Central memory CD8-positive, alpha-beta T cell (primary cell): ENCODE measurements at regions not wholly inside any gene's neighbourhood (a gene's known extent, or its start where the extent isn't known, plus 50 kb on each side); places are given as distances from the start of the nearest gene placed in this dataset.
"Not testable (repeated sequence)": the region's sequence is repeated elsewhere in the genome, so short reads cannot be mapped to it uniquely, and the experiment has no call there.

ENCODE experiments used
- ATAC-seq: fragments of 150-1000 bp; cut with Tn5 transposase; replicated peaks from 2 replicates; pipeline ENCODE4 v1.10.0; 2022; ENCODE audit warnings: mild to moderate bottlenecking, moderate FRiP score, moderate number of reproducible peaks; ENCODE audit not compliant: poor library complexity, severe bottlenecking; ENCODE audit errors: extremely low read depth
- DNase-seq, 2 donors: peaks; one replicate each; pipeline ENCODE4 v3.0.0; 2021; ENCODE audit warnings: low spot score in 2 of 2
- H3K27ac Mint-ChIP-seq: one replicate; pipeline ENCODE4 v1.8.0; 2022; ENCODE audit warnings: low read depth, mild to moderate bottlenecking, moderate library complexity, mixed read lengths
- H3K27me3 Mint-ChIP-seq: one replicate; pipeline ENCODE4 v1.8.0; 2022; ENCODE audit warnings: mixed read lengths
- H3K36me3 Mint-ChIP-seq: one replicate; pipeline ENCODE4 v1.8.0; 2022; ENCODE audit warnings: mild to moderate bottlenecking, moderate library complexity, mixed read lengths; ENCODE audit not compliant: insufficient read depth
- H3K4me1 Mint-ChIP-seq: one replicate; pipeline ENCODE4 v1.8.0; 2022; ENCODE audit warnings: mixed read lengths
- H3K4me3 Mint-ChIP-seq: one replicate; pipeline ENCODE4 v1.8.0; 2022; ENCODE audit warnings: mild to moderate bottlenecking, moderate library complexity, mixed read lengths
- H3K9me3 Mint-ChIP-seq: one replicate; pipeline ENCODE4 v1.8.0; 2022; ENCODE audit warnings: mixed read lengths

DNA sequence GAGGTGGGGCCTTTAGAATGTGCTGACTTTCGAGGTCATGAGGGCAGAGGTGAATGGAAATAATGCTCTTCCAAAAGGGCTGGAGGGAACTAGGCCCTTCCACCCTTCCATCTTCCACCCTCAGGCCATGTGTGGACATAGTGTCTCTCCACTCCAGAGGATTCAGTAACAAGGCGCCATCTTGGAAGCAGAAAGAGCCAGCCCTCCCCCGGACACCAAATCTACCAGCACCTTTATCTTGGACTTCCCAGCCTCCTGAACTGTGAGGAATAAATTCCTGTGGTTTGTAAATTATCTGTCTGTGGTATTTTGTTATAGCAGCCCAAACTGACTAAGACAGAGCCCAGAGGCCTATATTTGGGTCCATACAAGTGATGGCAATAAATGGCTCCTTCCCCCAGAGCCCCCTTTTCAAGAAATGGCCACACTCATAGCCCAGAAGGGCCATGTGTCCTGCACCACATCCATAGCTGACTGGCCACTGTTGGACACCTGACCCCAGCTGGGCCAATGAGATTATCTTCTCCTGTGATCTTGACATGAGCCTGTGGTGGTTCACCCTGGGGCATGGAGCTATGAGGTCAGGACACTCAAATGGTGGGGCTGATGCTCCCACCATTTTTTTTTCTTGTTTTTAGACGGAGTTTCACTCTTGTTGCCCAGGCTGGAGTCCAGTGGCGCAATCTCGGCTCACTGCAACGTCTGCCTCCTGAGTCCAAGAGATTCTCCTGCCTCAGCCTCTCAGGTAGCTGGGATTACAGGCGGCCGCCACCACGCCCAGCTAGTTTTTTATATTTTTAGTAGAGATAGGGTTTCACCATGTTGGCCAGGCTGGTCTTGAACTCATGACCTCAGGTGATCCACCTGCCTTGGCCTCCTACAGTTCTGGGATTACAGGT lies 114.9 kb downstream of the RRAGC start:
- Mint-ChIP-seq H3K9me3 (no peaks in the 10 kb centered on the region), H3K27me3 (peaks cover 14% of the 10 kb centered on the region), H3K27ac (no peak overlapping the region), H3K36me3 (peaks cover 3% of the 10 kb centered on the region), H3K4me3 (no peak overlapping the region), H3K4me1 (no peaks in the 10 kb centered on the region)
- no peak for ATAC-seq
- no peak for DNase-seq

DNA sequence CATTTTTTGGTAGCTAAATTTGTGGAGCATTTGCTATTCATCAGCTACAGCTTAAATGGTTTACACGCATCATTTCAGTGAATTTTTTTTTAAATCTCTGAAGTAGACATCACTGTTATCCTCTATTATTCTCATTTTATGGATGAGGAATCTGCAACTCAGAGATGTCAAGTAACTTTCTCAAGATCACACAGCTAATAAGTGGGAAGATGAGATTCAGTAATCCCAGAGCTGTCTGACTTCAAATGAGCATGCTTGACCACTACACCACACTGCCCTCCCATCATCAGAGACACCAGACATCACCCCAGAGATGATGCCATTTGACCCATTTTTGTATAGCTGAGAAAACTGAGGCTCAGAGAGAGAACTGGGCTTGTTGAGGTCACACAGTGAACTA lies 116.4 kb downstream of the RRAGC start:
- H3K4me3 Mint-ChIP-seq: no peak overlapping the region
- no peaks in the 10 kb centered on the region for H3K4me1 Mint-ChIP-seq
- ATAC-seq: no peak
- no peak overlapping the region for H3K27ac Mint-ChIP-seq
- no peaks in the 10 kb centered on the region for H3K9me3 Mint-ChIP-seq
- H3K27me3 Mint-ChIP-seq: no peaks in the 10 kb centered on the region
- no peaks in the 10 kb centered on the region for H3K36me3 Mint-ChIP-seq
- no peak for DNase-seq

DNA sequence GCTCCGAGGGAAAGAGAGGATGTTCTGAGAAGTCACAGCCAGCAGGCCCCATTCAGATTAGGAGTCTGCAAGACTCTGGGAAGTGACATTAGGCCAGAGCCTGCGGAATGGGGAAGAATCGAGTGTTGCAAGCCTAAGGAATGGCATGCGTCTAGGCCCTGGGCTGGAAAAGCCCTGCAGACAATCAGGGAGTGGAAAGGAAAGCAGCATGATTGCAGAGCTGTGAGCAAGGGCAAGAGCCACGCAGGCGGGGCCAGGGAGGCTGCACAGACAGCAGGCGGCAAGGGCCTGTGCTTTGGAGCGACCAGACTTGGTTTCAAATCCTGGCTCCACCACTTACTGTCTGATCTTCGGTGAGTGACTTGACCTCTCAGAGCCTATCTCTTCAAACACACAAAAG lies 118.2 kb downstream of the RRAGC start:
- no peak overlapping the region for H3K27ac Mint-ChIP-seq
- no peaks in the 10 kb centered on the region for H3K36me3 Mint-ChIP-seq
- ATAC-seq (no peak), DNase-seq (no peak)
- no peaks in the 10 kb centered on the region for H3K9me3 Mint-ChIP-seq
- no peaks in the 10 kb centered on the region for H3K27me3 Mint-ChIP-seq
- no peak overlapping the region for H3K4me3 Mint-ChIP-seq
- no peaks in the 10 kb centered on the region for H3K4me1 Mint-ChIP-seq

DNA sequence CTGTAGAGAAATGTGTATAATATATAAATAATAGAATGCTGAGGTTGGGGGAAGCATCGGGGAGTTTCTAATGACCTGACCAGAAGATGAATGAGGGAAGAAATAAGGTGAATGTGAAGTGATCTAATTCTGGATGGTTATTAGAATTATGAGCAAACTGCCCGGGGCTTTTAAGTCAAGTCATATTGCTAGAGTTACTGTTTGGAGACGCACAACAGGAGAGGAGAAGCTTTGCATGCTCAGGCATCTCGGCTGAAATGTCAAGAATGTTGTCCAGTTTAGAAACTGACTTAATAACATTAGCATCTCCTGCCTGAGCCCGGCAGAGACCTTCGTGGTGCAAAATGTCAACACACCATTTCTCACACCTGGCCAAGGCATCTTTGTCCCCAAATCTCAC lies 119.1 kb downstream of the RRAGC start:
- ATAC-seq (no peak), DNase-seq (no peak)
- Mint-ChIP-seq H3K4me3 (no peak overlapping the region), H3K9me3 (no peaks in the 10 kb centered on the region), H3K27ac (no peak overlapping the region), H3K27me3 (peaks cover 7% of the 10 kb centered on the region), H3K4me1 (no peaks in the 10 kb centered on the region), H3K36me3 (no peaks in the 10 kb centered on the region)

DNA sequence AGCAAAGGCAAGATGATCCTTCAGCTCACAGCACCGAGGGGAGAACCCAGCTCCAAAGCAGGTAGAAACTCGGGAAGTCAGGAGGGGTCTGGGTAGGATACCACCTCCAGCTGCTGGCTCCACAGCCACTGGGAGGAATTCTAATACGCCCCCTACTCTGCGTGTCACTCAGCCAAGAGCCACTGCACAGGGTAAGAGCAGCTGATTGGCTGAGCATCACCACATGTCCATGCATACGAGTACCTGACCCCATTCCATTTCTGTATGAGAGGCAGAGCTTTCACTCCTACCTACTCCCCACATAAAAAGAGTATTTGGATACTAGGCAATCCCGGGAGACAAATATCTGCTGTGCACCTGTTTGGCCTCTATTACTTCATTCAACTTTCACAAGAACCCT lies 121.4 kb downstream of the RRAGC start:
- ATAC-seq (no peak), DNase-seq (no peak)
- Mint-ChIP-seq H3K27ac (no peak overlapping the region), H3K4me1 (no peaks in the 10 kb centered on the region), H3K9me3 (no peaks in the 10 kb centered on the region), H3K4me3 (no peak overlapping the region), H3K27me3 (peaks cover 29% of the 10 kb centered on the region), H3K36me3 (peaks cover 2% of the 10 kb centered on the region)

DNA sequence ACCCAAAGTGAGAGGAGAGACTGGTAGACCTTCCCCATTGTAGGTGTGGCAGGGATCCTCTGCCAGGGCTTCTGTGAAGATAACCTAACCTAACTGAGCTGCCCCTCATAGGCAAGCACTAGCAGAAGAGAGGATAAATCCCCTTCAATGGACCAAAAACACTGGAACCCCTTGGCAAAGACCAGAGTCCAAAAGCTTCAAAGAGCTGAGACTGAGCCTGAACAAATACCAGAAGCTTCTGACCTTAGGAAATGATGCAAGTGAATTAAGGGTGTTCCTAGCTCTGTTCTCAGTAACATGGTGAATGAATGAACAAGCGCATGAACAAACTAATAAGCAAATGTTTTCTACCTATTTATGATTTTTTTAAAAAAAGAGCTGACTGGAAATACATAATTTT lies 123.2 kb downstream of the RRAGC start:
- H3K36me3 Mint-ChIP-seq: peaks cover 2% of the 10 kb centered on the region
- H3K27ac Mint-ChIP-seq: no peak overlapping the region
- DNase-seq (no peak), ATAC-seq (no peak)
- peaks cover 48% of the 10 kb centered on the region for H3K27me3 Mint-ChIP-seq
- H3K4me1 Mint-ChIP-seq: no peaks in the 10 kb centered on the region
- H3K4me3 Mint-ChIP-seq: no peak overlapping the region
- H3K9me3 Mint-ChIP-seq: no peaks in the 10 kb centered on the region

DNA sequence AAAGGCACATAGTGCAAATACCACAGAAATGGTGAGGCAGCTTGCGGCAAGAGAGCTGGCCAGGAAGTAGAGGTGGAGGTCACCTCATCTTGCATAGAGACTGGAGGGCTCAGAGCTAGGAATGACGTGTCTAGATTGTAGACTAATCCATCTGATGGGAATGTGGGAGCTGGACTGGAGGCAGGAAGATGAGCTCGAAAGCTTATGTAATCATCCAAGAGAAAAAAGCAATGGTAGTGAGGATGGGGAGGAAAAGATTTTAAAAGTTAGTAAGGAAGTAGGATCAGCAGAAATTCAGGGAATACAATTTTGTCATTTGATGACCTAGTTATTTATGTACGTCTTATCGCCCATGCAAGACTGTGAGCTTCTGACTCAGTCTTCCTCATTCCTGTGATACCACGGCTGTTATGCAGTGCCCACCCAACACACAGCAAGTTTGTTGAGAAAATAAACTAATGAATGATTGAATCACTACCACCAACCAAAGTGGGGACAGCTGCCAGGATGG lies 123.9 kb downstream of the RRAGC start:
- H3K4me3 Mint-ChIP-seq: no peak overlapping the region
- H3K4me1 Mint-ChIP-seq: no peaks in the 10 kb centered on the region
- no peak overlapping the region for H3K27ac Mint-ChIP-seq
- no peak for ATAC-seq
- no peaks in the 10 kb centered on the region for H3K9me3 Mint-ChIP-seq
- H3K27me3 Mint-ChIP-seq: peaks cover 54% of the 10 kb centered on the region
- DNase-seq: no peak
- H3K36me3 Mint-ChIP-seq: peaks cover 2% of the 10 kb centered on the region

DNA sequence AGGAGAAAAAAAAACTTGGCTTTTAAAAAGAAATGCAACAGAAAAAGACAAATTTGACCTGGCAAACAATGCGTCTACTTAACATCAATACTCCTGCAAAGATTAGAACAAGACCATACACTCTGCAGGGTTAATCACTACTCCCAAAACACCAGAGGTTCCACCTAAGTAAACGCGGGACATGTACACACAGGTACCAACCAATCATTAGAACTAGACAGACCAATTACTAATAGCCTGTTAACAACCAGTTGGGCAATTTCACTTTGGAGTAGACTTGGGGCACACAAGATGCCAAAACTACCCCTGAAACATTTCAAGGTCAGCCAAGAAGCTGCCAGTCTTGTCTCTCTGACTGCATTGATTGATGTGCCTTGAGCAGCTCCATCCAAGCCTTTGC lies 125.8 kb downstream of the RRAGC start:
- no peak overlapping the region for H3K27ac Mint-ChIP-seq
- DNase-seq: no peak
- no peaks in the 10 kb centered on the region for H3K9me3 Mint-ChIP-seq
- no peak for ATAC-seq
- no peaks in the 10 kb centered on the region for H3K4me1 Mint-ChIP-seq
- H3K4me3 Mint-ChIP-seq: no peak overlapping the region
- peaks cover 74% of the 10 kb centered on the region for H3K27me3 Mint-ChIP-seq
- H3K36me3 Mint-ChIP-seq: peaks cover 2% of the 10 kb centered on the region

DNA sequence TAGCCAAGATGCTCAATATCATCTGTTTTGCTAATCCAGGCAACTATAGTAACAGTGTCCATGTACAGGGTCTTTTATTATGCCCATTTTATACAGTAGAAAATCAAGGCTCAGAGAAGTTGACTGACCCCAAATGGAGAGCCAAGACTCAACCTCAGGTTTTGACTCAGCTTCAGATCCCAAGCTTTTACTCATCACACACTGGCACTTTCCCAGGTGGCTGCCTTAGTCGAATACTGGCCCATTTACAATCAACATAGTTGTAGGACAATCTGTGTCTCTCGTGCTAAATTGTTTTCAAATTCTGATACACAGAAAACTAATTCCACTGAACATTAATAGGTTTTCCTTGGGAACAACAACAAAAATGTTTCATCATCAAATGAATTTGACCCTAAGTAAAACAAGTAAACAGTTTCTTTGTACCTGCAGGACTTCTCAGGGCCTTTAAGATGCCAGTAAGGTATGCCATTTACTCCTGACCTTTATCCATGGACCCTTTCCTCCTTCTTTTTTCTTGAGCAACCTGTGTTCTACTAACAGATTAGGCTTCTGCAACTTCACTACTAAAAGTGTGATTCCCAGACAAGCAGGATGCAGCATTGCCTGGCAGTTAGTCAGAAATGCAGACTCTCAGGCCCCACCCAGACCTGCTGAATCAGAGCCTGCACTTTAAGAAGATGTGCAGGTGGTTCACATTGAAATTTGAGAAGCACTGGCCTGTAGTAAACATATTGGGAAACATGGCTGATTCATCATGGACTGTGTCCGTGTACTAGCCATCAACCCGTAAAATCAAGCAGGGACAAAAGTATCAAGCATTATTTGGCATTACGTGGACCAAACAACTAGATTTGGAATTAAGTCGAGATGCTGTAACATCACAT lies 128.8 kb downstream of the RRAGC start:
- DNase-seq (no peak), ATAC-seq (no peak)
- Mint-ChIP-seq H3K4me1 (no peaks in the 10 kb centered on the region), H3K9me3 (no peaks in the 10 kb centered on the region), H3K27me3 (peaks cover 100% of the 10 kb centered on the region), H3K4me3 (no peak overlapping the region), H3K36me3 (peaks cover 2% of the 10 kb centered on the region), H3K27ac (no peak overlapping the region)

DNA sequence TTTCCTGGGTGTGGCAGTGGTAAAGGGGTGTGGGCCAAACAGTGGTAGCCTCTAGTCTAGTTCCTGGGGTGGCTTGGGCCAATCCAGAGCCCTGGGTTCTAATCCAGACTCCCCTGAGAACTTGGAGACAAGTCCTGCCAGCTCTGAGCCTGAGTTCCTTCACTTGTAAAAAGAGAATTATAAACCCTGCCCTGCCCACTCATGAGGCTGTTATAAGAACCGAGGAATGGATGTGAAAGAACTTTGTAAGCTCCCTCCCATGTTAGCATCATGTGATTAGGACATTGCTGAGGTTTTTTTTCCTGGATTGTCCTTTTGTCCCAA lies 131.0 kb downstream of the RRAGC start:
- H3K27ac Mint-ChIP-seq: no peak overlapping the region

DNA sequence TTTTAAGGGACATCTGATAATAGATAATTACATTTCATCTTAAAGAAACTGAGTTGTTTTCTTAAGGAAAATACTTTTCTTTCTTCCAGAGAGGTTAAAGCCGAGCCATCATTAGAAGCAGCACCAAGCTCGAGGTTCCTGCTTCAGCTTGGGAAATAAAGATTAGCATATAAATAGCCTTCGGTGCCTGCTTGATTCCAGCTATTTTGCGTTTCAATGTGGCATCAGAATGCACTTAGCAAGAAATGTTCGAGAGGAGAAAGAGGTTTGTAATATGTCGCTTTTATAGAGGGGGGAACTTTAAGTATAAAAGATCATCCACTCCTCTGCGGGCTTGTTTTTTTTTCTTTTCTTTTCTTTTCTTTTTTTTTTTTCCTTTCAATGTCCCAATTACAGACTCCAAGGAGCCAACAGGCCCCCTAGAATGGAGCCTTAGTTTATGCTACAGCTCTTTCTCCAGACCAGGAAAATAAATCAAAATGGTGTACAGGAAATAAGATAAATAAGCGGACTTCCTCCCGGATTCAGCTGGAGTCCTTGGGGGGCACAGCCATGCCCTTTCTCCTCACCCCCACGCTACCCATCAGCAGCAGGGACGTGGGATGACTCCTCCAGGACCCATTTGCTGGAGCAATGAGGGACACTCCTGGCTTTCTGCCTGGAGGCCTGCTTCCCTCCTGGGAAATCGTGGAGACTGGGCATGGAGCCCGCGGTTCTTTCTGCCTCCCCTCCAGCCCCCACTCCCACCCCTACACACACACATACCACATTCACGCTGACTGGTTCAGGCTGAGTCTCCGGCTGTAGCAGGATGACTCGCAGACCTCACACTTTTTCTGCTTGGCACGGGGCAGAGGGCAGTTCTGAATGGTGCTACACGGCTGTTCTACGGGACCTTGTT lies 131.6 kb downstream of the RRAGC start:
- H3K36me3 Mint-ChIP-seq: no peaks in the 10 kb centered on the region
- no peak overlapping the region for H3K4me3 Mint-ChIP-seq
- H3K27ac Mint-ChIP-seq: no peak overlapping the region
- no peak for ATAC-seq
- DNase-seq: no peak
- H3K27me3 Mint-ChIP-seq: peaks cover 99% of the 10 kb centered on the region
- H3K4me1 Mint-ChIP-seq: no peaks in the 10 kb centered on the region
- H3K9me3 Mint-ChIP-seq: no peaks in the 10 kb centered on the region

More for the DNA sequence above, 131.0 kb downstream of the RRAGC start:
- peaks cover 99% of the 10 kb centered on the region for H3K27me3 Mint-ChIP-seq
- H3K4me1 Mint-ChIP-seq: no peaks in the 10 kb centered on the region
- H3K9me3 Mint-ChIP-seq: no peaks in the 10 kb centered on the region
- no peak overlapping the region for H3K4me3 Mint-ChIP-seq
- ATAC-seq: no peak
- DNase-seq: no peak
- H3K36me3 Mint-ChIP-seq: peaks cover under 1% of the 10 kb centered on the region

DNA sequence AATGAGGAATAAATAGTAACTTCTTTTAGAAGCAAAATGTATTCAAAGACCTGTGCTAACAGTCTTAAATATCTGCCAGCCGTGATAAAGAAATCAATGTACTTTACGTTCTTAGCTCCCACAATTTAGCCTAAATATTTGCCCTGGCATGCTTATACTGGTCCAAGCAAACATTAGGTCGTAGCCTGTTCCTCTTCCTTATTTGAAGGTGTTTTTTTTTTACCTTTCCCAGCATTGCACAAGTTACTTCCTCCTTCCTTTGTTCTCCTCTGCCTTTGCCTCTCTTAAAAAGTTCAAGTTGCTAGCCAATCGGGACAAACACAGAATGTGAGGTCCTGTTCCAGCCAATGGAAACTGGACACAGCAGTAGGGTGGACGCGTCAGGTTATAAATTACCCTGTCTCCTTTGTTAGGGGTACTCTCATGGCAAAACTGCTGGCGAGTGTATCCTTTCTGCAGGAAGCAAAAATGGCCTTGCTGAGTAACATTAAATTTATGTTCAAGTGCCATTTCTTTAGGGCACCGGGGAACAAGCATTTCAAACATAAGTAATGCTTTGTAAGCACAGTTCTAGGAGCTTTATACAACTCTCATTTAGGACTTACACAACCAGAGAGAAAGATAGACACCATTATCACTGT lies 134.1 kb downstream of the RRAGC start:
- ATAC-seq, H3K27ac Mint-ChIP-seq: not testable (repeated sequence)
- H3K27me3 Mint-ChIP-seq: peaks cover 96% of the 10 kb centered on the region

More for the DNA sequence above, 134.1 kb downstream of the RRAGC start:
- not testable (repeated sequence) for H3K9me3 Mint-ChIP-seq, H3K4me1 Mint-ChIP-seq, H3K36me3 Mint-ChIP-seq, H3K4me3 Mint-ChIP-seq, DNase-seq
